DMS153 treated with DMSO at 0.1 percent for 48 hours (cell line): ENCODE measurements at regions not wholly inside any gene's neighbourhood (a gene's known extent, or its start where the extent isn't known, plus 50 kb on each side); places are given as distances from the start of the nearest gene placed in this dataset.

ENCODE experiments used
- DNase-seq: peaks from one replicate; lab custom pipeline; 2025; ENCODE audit not compliant: unreplicated experiment; lab: John Stamatoyannopoulos, UW

GRCh38 chr12:81819991-81820633 lies 61.0 kb upstream of the PPFIA2 start:
- DNase-seq, result no peak

GRCh38 chr12:81815611-81816010 lies 56.5 kb upstream of the PPFIA2 start:
- no peak for DNase-seq

- DNase-seq, result no peak
Observed at GRCh38 chr12:81811778-81812125, 52.6 kb upstream of the PPFIA2 start.

- no peak for DNase-seq
Observed at GRCh38 chr12:81811061-81811777, 52.1 kb upstream of the PPFIA2 start.

- DNase-seq, result no peak
Observed at GRCh38 chr12:81809829-81810595, 50.9 kb upstream of the PPFIA2 start.

- DNase-seq, result no peak
Observed at GRCh38 chr12:81809113-81809777, 50.1 kb upstream of the PPFIA2 start.
